ENCODE measurements at regions not wholly inside any gene's neighbourhood (a gene's known extent, or its start where the extent isn't known, plus 50 kb on each side); places are given as distances from the start of the nearest gene placed in this dataset.

GRCh38 chrX:13933352-13933751 is 96.3 kb downstream of the GEMIN8 start:
- Histone ChIP-seq H3K27ac (no peak overlapping the region), H3K36me3 (ENCODE audit: low read depth) (no peaks in the 10 kb centered on the region), H3K79me2 (ENCODE audit: insufficient read depth) (no peaks in the 10 kb centered on the region), H2AFZ (no peak overlapping the region), H3F3A (ENCODE audit: insufficient read depth) (no peaks in the 10 kb centered on the region), H3K9me2 (ENCODE audit: insufficient read depth) (no peaks in the 10 kb centered on the region), H4K20me1 (ENCODE audit: insufficient read depth) (no peaks in the 10 kb centered on the region), H3K4me2 (ENCODE audit: unreplicated experiment) (no peak overlapping the region), H3K4me3 (no peak overlapping the region), H3K4me1 (ENCODE audit: insufficient read depth) (no peaks in the 10 kb centered on the region), H3K9ac (no peak overlapping the region), H3K27me3 (replicated peaks; ENCODE audit: insufficient read depth) (no peaks in the 10 kb centered on the region), H3K9me3 (ENCODE audit: low read depth) (no peaks in the 10 kb centered on the region)
- in situ Hi-C loops (cut with MboI): no loop called here
- no peak for TF ChIP-seq EZH2 (IDR thresholded peaks at IDR 0.05; ENCODE audit: insufficient read depth, poor library complexity, severe bottlenecking)
- TF ChIP-seq EZH2phosphoT487 (IDR thresholded peaks at IDR 0.05; ENCODE audit: insufficient read depth, low read depth): no peak
- DNase-seq: no peak
- WGBS, 2 experiments (ENCODE audit: low coverage in 1 of 2, low lambda C conversion rate in 2 of 2, missing lambda C conversion rate in 2 of 2): 59 to 62% methylated on average over 3 of the region's 3 CpGs

- no peak for DNase-seq
- Histone ChIP-seq H3F3A (ENCODE audit: insufficient read depth) (no peaks in the 10 kb centered on the region), H3K4me2 (ENCODE audit: unreplicated experiment) (no peak overlapping the region), H3K9me3 (ENCODE audit: low read depth) (no peaks in the 10 kb centered on the region), H3K4me3 (no peak overlapping the region), H3K9ac (no peak overlapping the region), H3K27ac (no peak overlapping the region), H3K27me3 (replicated peaks; ENCODE audit: insufficient read depth) (no peaks in the 10 kb centered on the region), H4K20me1 (ENCODE audit: insufficient read depth) (no peaks in the 10 kb centered on the region), H3K36me3 (ENCODE audit: low read depth) (no peaks in the 10 kb centered on the region), H2AFZ (no peak overlapping the region), H3K79me2 (ENCODE audit: insufficient read depth) (no peaks in the 10 kb centered on the region), H3K9me2 (ENCODE audit: insufficient read depth) (no peaks in the 10 kb centered on the region), H3K4me1 (ENCODE audit: insufficient read depth) (no peaks in the 10 kb centered on the region)
- in situ Hi-C loops (cut with MboI): no loop called here
- TF ChIP-seq EZH2phosphoT487 (IDR thresholded peaks at IDR 0.05; ENCODE audit: insufficient read depth, low read depth) (no peak), EZH2 (IDR thresholded peaks at IDR 0.05; ENCODE audit: insufficient read depth, poor library complexity, severe bottlenecking) (no peak)
Observed at GRCh38 chrX:13932416-13932815, 97.3 kb downstream of the GEMIN8 start.

GRCh38 chrX:13927175-13927574 is 102.5 kb downstream of the GEMIN8 start:
- no peaks in the 10 kb centered on the region for H3K9me2 ChIP-seq (ENCODE audit: insufficient read depth)
- TF ChIP-seq EZH2phosphoT487 (IDR thresholded peaks at IDR 0.05; ENCODE audit: insufficient read depth, low read depth): no peak
- TF ChIP-seq EZH2 (IDR thresholded peaks at IDR 0.05; ENCODE audit: insufficient read depth, poor library complexity, severe bottlenecking): no peak
- no peak overlapping the region for H2AFZ ChIP-seq
- no peak overlapping the region for H3K4me2 ChIP-seq (ENCODE audit: unreplicated experiment)
- H3K27me3 ChIP-seq (replicated peaks; ENCODE audit: insufficient read depth): no peaks in the 10 kb centered on the region
- DNase-seq: no peak
- in situ Hi-C loops (cut with MboI): no loop called here
- no peaks in the 10 kb centered on the region for H4K20me1 ChIP-seq (ENCODE audit: insufficient read depth)
- H3K4me1 ChIP-seq (ENCODE audit: insufficient read depth): no peaks in the 10 kb centered on the region
- H3K36me3 ChIP-seq (ENCODE audit: low read depth): no peaks in the 10 kb centered on the region
- no peaks in the 10 kb centered on the region for H3K79me2 ChIP-seq (ENCODE audit: insufficient read depth)
- no peaks in the 10 kb centered on the region for H3K9me3 ChIP-seq (ENCODE audit: low read depth)
- no peak overlapping the region for H3K4me3 ChIP-seq
- H3K9ac ChIP-seq: no peak overlapping the region
- H3K27ac ChIP-seq: no peak overlapping the region
- 55 to 79% methylated on average over 2 of the region's 2 CpGs for WGBS, 2 experiments (ENCODE audit: low coverage in 1 of 2, low lambda C conversion rate in 2 of 2, missing lambda C conversion rate in 2 of 2)
- H3F3A ChIP-seq (ENCODE audit: insufficient read depth): no peaks in the 10 kb centered on the region

GRCh38 chrX:13923845-13924244 is 105.8 kb downstream of the GEMIN8 start:
- H3K79me2 ChIP-seq (ENCODE audit: insufficient read depth): no peaks in the 10 kb centered on the region
- no peaks in the 10 kb centered on the region for H3K27me3 ChIP-seq (replicated peaks; ENCODE audit: insufficient read depth)
- no peaks in the 10 kb centered on the region for H3K9me3 ChIP-seq (ENCODE audit: low read depth)
- H3K9me2 ChIP-seq (ENCODE audit: insufficient read depth): no peaks in the 10 kb centered on the region
- DNase-seq: no peak
- 73% methylated on average over 3 to 5 of the region's 5 CpGs for WGBS, 2 experiments (ENCODE audit: low coverage in 1 of 2, low lambda C conversion rate in 2 of 2, missing lambda C conversion rate in 2 of 2)
- H3K4me2 ChIP-seq (ENCODE audit: unreplicated experiment): no peak overlapping the region
- no peaks in the 10 kb centered on the region for H3F3A ChIP-seq (ENCODE audit: insufficient read depth)
- H3K36me3 ChIP-seq (ENCODE audit: low read depth): no peaks in the 10 kb centered on the region
- no peaks in the 10 kb centered on the region for H4K20me1 ChIP-seq (ENCODE audit: insufficient read depth)
- no peak overlapping the region for H2AFZ ChIP-seq
- H3K27ac ChIP-seq: no peak overlapping the region
- in situ Hi-C loops (cut with MboI): no loop called here
- TF ChIP-seq EZH2 (IDR thresholded peaks at IDR 0.05; ENCODE audit: insufficient read depth, poor library complexity, severe bottlenecking) (no peak), EZH2phosphoT487 (IDR thresholded peaks at IDR 0.05; ENCODE audit: insufficient read depth, low read depth) (no peak)
- H3K9ac ChIP-seq: no peak overlapping the region
- no peak overlapping the region for H3K4me3 ChIP-seq
- H3K4me1 ChIP-seq (ENCODE audit: insufficient read depth): no peaks in the 10 kb centered on the region

- H4K20me1 ChIP-seq (ENCODE audit: insufficient read depth): no peaks in the 10 kb centered on the region
- no peak overlapping the region for H3K9ac ChIP-seq
- 40 to 48% methylated on average over 2 of the region's 2 CpGs for WGBS, 2 experiments (ENCODE audit: low coverage in 1 of 2, low lambda C conversion rate in 2 of 2, missing lambda C conversion rate in 2 of 2)
- no peak overlapping the region for H3K4me2 ChIP-seq (ENCODE audit: unreplicated experiment)
- TF ChIP-seq EZH2phosphoT487 (IDR thresholded peaks at IDR 0.05; ENCODE audit: insufficient read depth, low read depth) (no peak), EZH2 (IDR thresholded peaks at IDR 0.05; ENCODE audit: insufficient read depth, poor library complexity, severe bottlenecking) (no peak)
- no peaks in the 10 kb centered on the region for H3F3A ChIP-seq (ENCODE audit: insufficient read depth)
- H2AFZ ChIP-seq: no peak overlapping the region
- H3K36me3 ChIP-seq (ENCODE audit: low read depth): no peaks in the 10 kb centered on the region
- no peak overlapping the region for H3K27ac ChIP-seq
- H3K4me1 ChIP-seq (ENCODE audit: insufficient read depth): no peaks in the 10 kb centered on the region
- in situ Hi-C loops (cut with MboI): no loop called here
- H3K79me2 ChIP-seq (ENCODE audit: insufficient read depth): no peaks in the 10 kb centered on the region
- no peaks in the 10 kb centered on the region for H3K9me3 ChIP-seq (ENCODE audit: low read depth)
- no peak overlapping the region for H3K4me3 ChIP-seq
- no peak for DNase-seq
- no peaks in the 10 kb centered on the region for H3K27me3 ChIP-seq (replicated peaks; ENCODE audit: insufficient read depth)
- no peaks in the 10 kb centered on the region for H3K9me2 ChIP-seq (ENCODE audit: insufficient read depth)
Observed at GRCh38 chrX:13923289-13923688, 106.4 kb upstream of the GPM6B start.

Data from GM23248 (cell line).